Keratinocyte (primary cell): ENCODE measurements at regions not wholly inside any gene's neighbourhood (a gene's known extent, or its start where the extent isn't known, plus 50 kb on each side); places are given as distances from the start of the nearest gene placed in this dataset.

Experiments used
- DNase-seq: peaks from one replicate; pipeline ENCODE4 v3.0.0-alpha.2; 2011; ENCODE audit warnings: low read depth, missing footprints, low spot score
- FAIRE-seq: peaks from 2 replicates; lab custom pipeline; 2011; peaks lifted over from hg19 to GRCh38; lab: Jason Lieb, UNC
- H2AFZ ChIP-seq: 2 replicates; pipeline ENCODE4 v1.6.0; 2012; ENCODE audit warnings: low read length, control low read depth, inconsistent platforms; ENCODE audit not compliant: control insufficient read depth
- H3K27ac ChIP-seq: 2 replicates; pipeline ENCODE4 v1.5.1; 2011; ENCODE audit warnings: low read length; ENCODE audit not compliant: control insufficient read depth, insufficient read depth
- H3K27me3 ChIP-seq: 3 replicates; pipeline ENCODE4 v1.6.0; 2011; ENCODE audit warnings: low read length; ENCODE audit not compliant: control insufficient read depth, insufficient read depth; ENCODE audit errors: extremely low read depth
- H3K36me3 ChIP-seq, 2 experiments: 2 replicates in 1 of 2; 3 replicates in 1 of 2; pipeline ENCODE4 v1.5.1; 2011; ENCODE audit warnings: low read length in 2 of 2, mild to moderate bottlenecking in 1 of 2; ENCODE audit not compliant: control insufficient read depth in 2 of 2, insufficient read depth in 2 of 2; ENCODE audit errors: extremely low read depth in 1 of 2
- H3K4me1 ChIP-seq: 3 replicates; pipeline ENCODE4 v1.5.1; 2011; ENCODE audit warnings: low read length; ENCODE audit not compliant: control insufficient read depth, insufficient read depth; ENCODE audit errors: extremely low read depth
- H3K4me2 ChIP-seq: 3 replicates; pipeline ENCODE4 v1.6.0; 2011; ENCODE audit warnings: low read depth, low read length; ENCODE audit not compliant: control insufficient read depth, insufficient read depth; ENCODE audit errors: extremely low read depth
- H3K4me3 ChIP-seq, 3 experiments: fragments of 200-600 bp in 1 of 3; sonication (generic) in 1 of 3; 2 replicates in 2 of 3; 3 replicates in 1 of 3; pipeline ENCODE4 v1.5.1; 2011 to 2016; ENCODE audit warnings: low read length in 3 of 3, mild to moderate bottlenecking in 3 of 3, control low read depth in 2 of 3, inconsistent platforms in 1 of 3, low read depth in 1 of 3, mixed read lengths in 1 of 3, mixed run types in 1 of 3, moderate library complexity in 1 of 3; ENCODE audit not compliant: control insufficient read depth in 2 of 3, insufficient read depth in 2 of 3; ENCODE audit errors: extremely low read depth in 1 of 3
- H3K79me2 ChIP-seq: 2 replicates; pipeline ENCODE4 v1.6.0; 2012; ENCODE audit warnings: low read length; ENCODE audit not compliant: control insufficient read depth, insufficient read depth
- H3K9ac ChIP-seq: 3 replicates; pipeline ENCODE4 v1.6.0; 2011; ENCODE audit warnings: low read length; ENCODE audit not compliant: control insufficient read depth, insufficient read depth; ENCODE audit errors: extremely low read depth
- H3K9me1 ChIP-seq: 3 replicates; pipeline ENCODE4 v1.6.0; 2011; ENCODE audit warnings: low read length; ENCODE audit not compliant: control insufficient read depth, insufficient read depth; ENCODE audit errors: extremely low read depth
- H3K9me3 ChIP-seq: 2 replicates; pipeline ENCODE4 v1.5.1; 2012; ENCODE audit warnings: low read depth, low read length; ENCODE audit not compliant: control insufficient read depth
- H4K20me1 ChIP-seq: 3 replicates; pipeline ENCODE4 v1.6.0; 2011; ENCODE audit warnings: low read length; ENCODE audit not compliant: control insufficient read depth, insufficient read depth; ENCODE audit errors: extremely low read depth
- CTCF ChIP-seq, 3 experiments: IDR thresholded peaks in 1 of 3; conservative IDR thresholded peaks in 1 of 3; optimal IDR thresholded peaks in 1 of 3; 2 replicates in 2 of 3; 3 replicates in 1 of 3; pipeline versions ENCODE3 to v1.5.1; 2011; ENCODE audit warnings: low read length in 3 of 3, mild to moderate bottlenecking in 3 of 3, moderate library complexity in 2 of 3, control low read depth in 1 of 3, inconsistent platforms in 1 of 3; ENCODE audit not compliant: insufficient read depth in 2 of 3; ENCODE audit errors: extremely low read depth in 1 of 3
- EZH2 ChIP-seq: IDR thresholded peaks from one replicate; pipeline ENCODE4 v1.6.1; 2012; ENCODE audit warnings: inconsistent platforms, mild to moderate bottlenecking, low read length, moderate library complexity
- dilution Hi-C: fragments of 300-500 bp; cut with MboI; formaldehyde crosslinking; loops from one replicate; pipeline ENCODE4 v1.7.0; 2020; ENCODE audit warnings: low sequenced_read_pairs; ENCODE audit not compliant: extremely low pct_ligation_motif_present

GRCh38 chr6:99111590-99111989 lies 163.8 kb upstream of the FBXL4 start:
- H3K4me1 ChIP-seq: no peaks in the 10 kb centered on the region
- no peak for FAIRE-seq
- no peak for DNase-seq
- H3K9me3 ChIP-seq: no peaks in the 10 kb centered on the region
- H3K9me1 ChIP-seq: no peaks in the 10 kb centered on the region
- H3K27me3 ChIP-seq: no peaks in the 10 kb centered on the region
- no peak overlapping the region for H3K4me3 ChIP-seq
- no peak overlapping the region for H3K9ac ChIP-seq
- H2AFZ ChIP-seq: no peak overlapping the region
- no peaks in the 10 kb centered on the region for H4K20me1 ChIP-seq
- dilution Hi-C loops: no loop called here
- TF ChIP-seq EZH2 (no peak), CTCF (optimal IDR thresholded peaks at IDR 0.05 in 1 of 3, IDR thresholded peaks at IDR 0.05 in 1 of 3, conservative IDR thresholded peaks at IDR 0.05 in 1 of 3; ENCODE audit: extremely low read depth in 1 of 3, insufficient read depth in 2 of 3, low read length in 3 of 3) (no peak)
- H3K36me3 ChIP-seq: no peaks in the 10 kb centered on the region
- H3K79me2 ChIP-seq: no peaks in the 10 kb centered on the region
- H3K27ac ChIP-seq: no peak overlapping the region
- H3K4me2 ChIP-seq: no peak overlapping the region

DNA sequence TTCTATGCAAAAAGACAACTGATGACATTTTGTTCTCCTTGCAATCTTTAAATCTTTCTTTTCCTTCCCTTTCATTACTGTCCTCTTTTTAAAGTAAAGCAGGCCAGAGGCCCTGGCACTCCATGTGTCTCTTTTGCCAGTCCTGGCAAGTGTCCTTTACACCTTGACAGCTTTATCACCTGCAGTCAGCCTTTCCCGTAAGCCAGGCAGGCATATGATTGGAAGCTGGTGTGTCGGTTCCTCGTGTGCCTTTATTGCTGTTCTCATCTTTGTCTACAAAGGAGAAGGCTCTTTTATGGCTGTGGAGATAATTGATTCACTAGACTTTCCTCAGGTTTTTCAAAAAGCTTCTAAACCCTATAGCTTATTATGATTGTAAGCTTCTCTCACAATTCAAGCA lies 162.3 kb upstream of the FBXL4 start:
- H3K9me3 ChIP-seq: no peaks in the 10 kb centered on the region
- no peaks in the 10 kb centered on the region for H3K79me2 ChIP-seq
- dilution Hi-C loops: no loop called here
- no peak overlapping the region for H3K4me3 ChIP-seq
- TF ChIP-seq EZH2 (no peak), CTCF (optimal IDR thresholded peaks at IDR 0.05 in 1 of 3, IDR thresholded peaks at IDR 0.05 in 1 of 3, conservative IDR thresholded peaks at IDR 0.05 in 1 of 3; ENCODE audit: extremely low read depth in 1 of 3, insufficient read depth in 2 of 3, low read length in 3 of 3) (no peak)
- H2AFZ ChIP-seq: no peak overlapping the region
- FAIRE-seq (no peak), DNase-seq (no peak)
- no peaks in the 10 kb centered on the region for H3K36me3 ChIP-seq
- no peak overlapping the region for H3K4me2 ChIP-seq
- no peaks in the 10 kb centered on the region for H3K4me1 ChIP-seq
- H3K9me1 ChIP-seq: no peaks in the 10 kb centered on the region
- no peaks in the 10 kb centered on the region for H4K20me1 ChIP-seq
- H3K27ac ChIP-seq: no peak overlapping the region
- no peak overlapping the region for H3K9ac ChIP-seq
- no peaks in the 10 kb centered on the region for H3K27me3 ChIP-seq
